ENCODE measurements at regions not wholly inside any gene's neighbourhood (a gene's known extent, or its start where the extent isn't known, plus 50 kb on each side); places are given as distances from the start of the nearest gene placed in this dataset.

GRCh38 chr4:18556402-18556801, 534.8 kb upstream of the LCORL start:
- DNase-seq (ENCODE audit: low spot score): no peak

More at GRCh38 chr4:18556402-18556801, 534.8 kb upstream of the LCORL start:
- Histone ChIP-seq H4K20me1 (ENCODE audit: insufficient read depth, low read length) (no peaks in the 10 kb centered on the region), H3K36me3 (replicated peaks in 1 of 2; ENCODE audit: control insufficient read depth in 1 of 2, insufficient read depth in 2 of 2, low read length in 2 of 2) (no peaks in the 10 kb centered on the region), H3K79me2 (ENCODE audit: insufficient read depth, low read length) (no peaks in the 10 kb centered on the region), H3K4me1 (ENCODE audit: insufficient read depth, low read length) (peaks cover 13% of the 10 kb centered on the region), H3K9me3 (ENCODE audit: low read length) (no peaks in the 10 kb centered on the region), H2AFZ (ENCODE audit: low read length) (no peak overlapping the region), H3K4me3 (replicated peaks in 1 of 3; ENCODE audit: insufficient read depth in 1 of 3, low read depth in 2 of 3, low read length in 3 of 3) (no peak overlapping the region), H3K4me2 (ENCODE audit: low read depth, low read length) (no peak overlapping the region), H3K27ac (ENCODE audit: extremely low read length, insufficient read depth, low read length) (no peak overlapping the region), H3K9ac (ENCODE audit: insufficient read depth, low read depth, low read length) (no peak overlapping the region), H3K27me3 (ENCODE audit: control insufficient read depth in 1 of 2, insufficient read depth in 2 of 2, low read length in 2 of 2) (no peaks in the 10 kb centered on the region)
- ChIA-PET CTCF (ENCODE audit: low intra/inter-chr PET ratio, low total read pairs) (no interaction called here), POLR2A (no interaction called here)
- intact Hi-C loops (cut with micrococcal nuclease; ENCODE audit: unreplicated experiment) (no loop called here), in situ Hi-C loops (cut with HindIII; ENCODE audit: extremely low pct_ligation_motif_present, low pct_unique_long_range_greater_than_20kb) (no loop called here)
- BruUV-seq (replicated peaks): no TSS peak
- 10% methylated on average over 1 of the region's 1 CpG for WGBS (ENCODE audit: low lambda C conversion rate)
- TF ChIP-seq ZNF709 (CRISPR knock-in tag; IDR thresholded peaks at IDR 0.05): no peak
- TF ChIP-seq SKIL (CRISPR knock-in tag; IDR thresholded peaks at IDR 0.05; ENCODE audit: borderline replicate concordance): no peak
- TF ChIP-seq ZMYM4 (CRISPR knock-in tag; IDR thresholded peaks at IDR 0.05): no peak
- TF ChIP-seq ZNF460 (CRISPR knock-in tag; IDR thresholded peaks at IDR 0.05; ENCODE audit: borderline replicate concordance): no peak
- no peak for TF ChIP-seq FOXP4 (CRISPR knock-in tag; IDR thresholded peaks at IDR 0.05)
- no peak for TF ChIP-seq HMG20B (CRISPR knock-in tag; conservative IDR thresholded peaks at IDR 0.05)
- TF ChIP-seq ZFP1 (CRISPR knock-in tag; IDR thresholded peaks at IDR 0.05): no peak
- no peak for TF ChIP-seq KDM5A (IDR thresholded peaks at IDR 0.05; ENCODE audit: borderline replicate concordance, low read length)
- no peak for TF ChIP-seq DNMT1 (CRISPR knock-in tag; IDR thresholded peaks at IDR 0.05)
- TF ChIP-seq CERS6 (CRISPR knock-in tag; IDR thresholded peaks at IDR 0.05): no peak
- ATAC-seq: no peak
- FAIRE-seq: no peak

Data from HepG2 (cell line).